WTC11 (cell line): ENCODE measurements at regions not wholly inside any gene's neighbourhood (a gene's known extent, or its start where the extent isn't known, plus 50 kb on each side); places are given as distances from the start of the nearest gene placed in this dataset.

Experiments used
- CREB1 ChIP-seq: sonication (generic); formaldehyde crosslinking; IDR thresholded peaks from 2 replicates; pipeline ENCODE4 v1.8.0; 2023; ENCODE audit warnings: mild to moderate bottlenecking, missing genetic modification reagents
- ELF4 ChIP-seq: sonication (generic); formaldehyde crosslinking; IDR thresholded peaks from 2 replicates; pipeline ENCODE4 v1.8.1; 2022; ENCODE audit warnings: low read depth, mild to moderate bottlenecking, moderate library complexity, missing genetic modification reagents
- ESRRA ChIP-seq: sonication (generic); formaldehyde crosslinking; IDR thresholded peaks from 2 replicates; pipeline ENCODE4 v1.8.1; 2022; ENCODE audit warnings: mild to moderate bottlenecking, missing genetic modification reagents, borderline replicate concordance
- SMAD4 ChIP-seq: sonication (generic); formaldehyde crosslinking; IDR thresholded peaks from 2 replicates; pipeline ENCODE4 v1.8.0; 2022; ENCODE audit warnings: mild to moderate bottlenecking, missing genetic modification reagents
- SP1 ChIP-seq: sonication (generic); formaldehyde crosslinking; conservative IDR thresholded peaks from 2 replicates; pipeline ENCODE4 v1.8.1; 2022; ENCODE audit warnings: missing genetic modification reagents
- TCF7 ChIP-seq: sonication (generic); formaldehyde crosslinking; IDR thresholded peaks from 2 replicates; pipeline ENCODE4 v1.8.0; 2022; ENCODE audit warnings: mild to moderate bottlenecking, low read depth, missing genetic modification reagents, moderate library complexity
- TF ChIP-seq, protein P1 (sequence below): sonication (generic); formaldehyde crosslinking; IDR thresholded peaks from 2 replicates; pipeline ENCODE4 v1.8.0; 2023; ENCODE audit warnings: mild to moderate bottlenecking, missing genetic modification reagents
- TF ChIP-seq, protein P2 (sequence below): fragments of 200-600 bp; IDR thresholded peaks from 2 replicates; pipeline ENCODE4 v1.8.0; 2022; ENCODE audit warnings: antibody characterized with exemption
- TF ChIP-seq, protein P3 (sequence below): sonication (generic); formaldehyde crosslinking; IDR thresholded peaks from 2 replicates; pipeline ENCODE4 v1.8.1; 2022; ENCODE audit warnings: low read depth, missing genetic modification reagents, borderline replicate concordance

DNA sequence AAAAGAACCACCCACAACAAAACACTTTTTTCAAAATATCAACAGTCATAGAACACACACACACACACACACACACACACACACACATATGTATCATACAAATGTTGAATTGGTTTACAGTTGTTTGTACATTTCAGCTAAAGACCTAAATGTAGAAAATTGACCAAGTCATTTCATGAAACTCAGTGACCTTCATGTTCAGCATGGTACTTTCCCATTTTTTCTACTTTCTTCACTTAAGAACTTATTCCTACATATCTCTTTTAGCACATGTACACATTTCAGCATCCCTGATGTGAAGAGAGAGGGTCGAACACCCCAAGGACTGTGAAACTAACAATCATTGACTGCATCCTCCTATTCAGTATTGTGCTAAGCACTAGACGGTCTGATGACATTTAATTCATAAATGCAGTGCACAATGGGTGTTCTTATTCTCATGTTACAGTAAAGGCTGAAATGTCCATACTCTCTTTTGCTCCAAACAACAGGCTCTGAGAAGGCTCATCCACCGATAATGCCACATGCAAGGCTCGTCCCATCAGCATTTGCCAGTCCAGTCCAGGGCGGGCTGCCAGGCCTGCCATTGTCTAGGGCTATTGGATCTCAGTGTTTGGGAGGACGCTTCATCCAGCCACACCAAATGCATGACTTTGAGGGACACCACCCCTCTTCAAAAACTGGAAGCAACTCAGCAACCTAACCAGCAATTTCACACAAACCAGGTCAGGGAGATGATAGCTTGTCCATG, 150.1 kb upstream of the RUNX1 start:
- TF ChIP-seq, protein P1, sequence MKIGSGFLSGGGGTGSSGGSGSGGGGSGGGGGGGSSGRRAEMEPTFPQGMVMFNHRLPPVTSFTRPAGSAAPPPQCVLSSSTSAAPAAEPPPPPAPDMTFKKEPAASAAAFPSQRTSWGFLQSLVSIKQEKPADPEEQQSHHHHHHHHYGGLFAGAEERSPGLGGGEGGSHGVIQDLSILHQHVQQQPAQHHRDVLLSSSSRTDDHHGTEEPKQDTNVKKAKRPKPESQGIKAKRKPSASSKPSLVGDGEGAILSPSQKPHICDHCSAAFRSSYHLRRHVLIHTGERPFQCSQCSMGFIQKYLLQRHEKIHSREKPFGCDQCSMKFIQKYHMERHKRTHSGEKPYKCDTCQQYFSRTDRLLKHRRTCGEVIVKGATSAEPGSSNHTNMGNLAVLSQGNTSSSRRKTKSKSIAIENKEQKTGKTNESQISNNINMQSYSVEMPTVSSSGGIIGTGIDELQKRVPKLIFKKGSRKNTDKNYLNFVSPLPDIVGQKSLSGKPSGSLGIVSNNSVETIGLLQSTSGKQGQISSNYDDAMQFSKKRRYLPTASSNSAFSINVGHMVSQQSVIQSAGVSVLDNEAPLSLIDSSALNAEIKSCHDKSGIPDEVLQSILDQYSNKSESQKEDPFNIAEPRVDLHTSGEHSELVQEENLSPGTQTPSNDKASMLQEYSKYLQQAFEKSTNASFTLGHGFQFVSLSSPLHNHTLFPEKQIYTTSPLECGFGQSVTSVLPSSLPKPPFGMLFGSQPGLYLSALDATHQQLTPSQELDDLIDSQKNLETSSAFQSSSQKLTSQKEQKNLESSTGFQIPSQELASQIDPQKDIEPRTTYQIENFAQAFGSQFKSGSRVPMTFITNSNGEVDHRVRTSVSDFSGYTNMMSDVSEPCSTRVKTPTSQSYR (CRISPR knock-in tag): no peak
- TF ChIP-seq, protein P2, sequence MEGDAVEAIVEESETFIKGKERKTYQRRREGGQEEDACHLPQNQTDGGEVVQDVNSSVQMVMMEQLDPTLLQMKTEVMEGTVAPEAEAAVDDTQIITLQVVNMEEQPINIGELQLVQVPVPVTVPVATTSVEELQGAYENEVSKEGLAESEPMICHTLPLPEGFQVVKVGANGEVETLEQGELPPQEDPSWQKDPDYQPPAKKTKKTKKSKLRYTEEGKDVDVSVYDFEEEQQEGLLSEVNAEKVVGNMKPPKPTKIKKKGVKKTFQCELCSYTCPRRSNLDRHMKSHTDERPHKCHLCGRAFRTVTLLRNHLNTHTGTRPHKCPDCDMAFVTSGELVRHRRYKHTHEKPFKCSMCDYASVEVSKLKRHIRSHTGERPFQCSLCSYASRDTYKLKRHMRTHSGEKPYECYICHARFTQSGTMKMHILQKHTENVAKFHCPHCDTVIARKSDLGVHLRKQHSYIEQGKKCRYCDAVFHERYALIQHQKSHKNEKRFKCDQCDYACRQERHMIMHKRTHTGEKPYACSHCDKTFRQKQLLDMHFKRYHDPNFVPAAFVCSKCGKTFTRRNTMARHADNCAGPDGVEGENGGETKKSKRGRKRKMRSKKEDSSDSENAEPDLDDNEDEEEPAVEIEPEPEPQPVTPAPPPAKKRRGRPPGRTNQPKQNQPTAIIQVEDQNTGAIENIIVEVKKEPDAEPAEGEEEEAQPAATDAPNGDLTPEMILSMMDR: no peak
- no peak for TF ChIP-seq TCF7 (CRISPR knock-in tag)
- no peak for TF ChIP-seq SP1 (CRISPR knock-in tag)
- TF ChIP-seq CREB1: no peak
- TF ChIP-seq, protein P3, sequence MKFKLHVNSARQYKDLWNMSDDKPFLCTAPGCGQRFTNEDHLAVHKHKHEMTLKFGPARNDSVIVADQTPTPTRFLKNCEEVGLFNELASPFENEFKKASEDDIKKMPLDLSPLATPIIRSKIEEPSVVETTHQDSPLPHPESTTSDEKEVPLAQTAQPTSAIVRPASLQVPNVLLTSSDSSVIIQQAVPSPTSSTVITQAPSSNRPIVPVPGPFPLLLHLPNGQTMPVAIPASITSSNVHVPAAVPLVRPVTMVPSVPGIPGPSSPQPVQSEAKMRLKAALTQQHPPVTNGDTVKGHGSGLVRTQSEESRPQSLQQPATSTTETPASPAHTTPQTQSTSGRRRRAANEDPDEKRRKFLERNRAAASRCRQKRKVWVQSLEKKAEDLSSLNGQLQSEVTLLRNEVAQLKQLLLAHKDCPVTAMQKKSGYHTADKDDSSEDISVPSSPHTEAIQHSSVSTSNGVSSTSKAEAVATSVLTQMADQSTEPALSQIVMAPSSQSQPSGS (CRISPR knock-in tag): no peak
- no peak for TF ChIP-seq ELF4 (CRISPR knock-in tag)
- no peak for TF ChIP-seq SMAD4
- TF ChIP-seq ESRRA (CRISPR knock-in tag): no peak
